T-helper 2 cell treated with Interferon-gamma antibody and Interleukin-4, amounts not matched to agents 100 ng/mL and 5 ng/mL, for 36 hours (primary cell): ENCODE measurements at regions not wholly inside any gene's neighbourhood (a gene's known extent, or its start where the extent isn't known, plus 50 kb on each side); places are given as distances from the start of the nearest gene placed in this dataset.
"Not testable (repeated sequence)": the region's sequence is repeated elsewhere in the genome, so short reads cannot be mapped to it uniquely, and the experiment has no call there.

Experiments used
- intact Hi-C: fragments of 100-400 bp; cut with micrococcal nuclease; formaldehyde crosslinking; loops from one replicate; pipeline ENCODE4 v1.15.1; 2023

DNA sequence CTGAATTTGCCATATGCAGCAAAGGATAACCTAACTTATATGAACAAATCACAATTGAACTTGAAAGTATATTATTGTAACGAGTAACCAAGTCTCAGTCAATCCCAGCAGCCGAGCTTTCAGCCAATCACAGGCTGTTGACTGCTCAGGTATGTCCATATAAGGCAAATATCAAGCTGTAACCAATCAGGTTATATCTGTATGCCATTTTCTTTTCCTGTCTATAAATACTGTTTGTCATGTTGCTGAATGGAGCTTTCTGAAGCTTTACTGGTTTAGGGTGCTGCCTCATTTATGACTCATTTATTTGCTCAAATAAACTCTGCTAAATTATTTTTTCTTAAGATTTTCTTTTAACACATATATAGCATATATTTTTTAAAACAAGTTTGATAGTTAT is 1059.5 kb downstream of the GALC start:
- intact Hi-C loops, result no loop called here

GRCh38 chr14:86915406-86915805 is 1077.6 kb downstream of the GALC start:
- intact Hi-C loops, result no loop called here

DNA sequence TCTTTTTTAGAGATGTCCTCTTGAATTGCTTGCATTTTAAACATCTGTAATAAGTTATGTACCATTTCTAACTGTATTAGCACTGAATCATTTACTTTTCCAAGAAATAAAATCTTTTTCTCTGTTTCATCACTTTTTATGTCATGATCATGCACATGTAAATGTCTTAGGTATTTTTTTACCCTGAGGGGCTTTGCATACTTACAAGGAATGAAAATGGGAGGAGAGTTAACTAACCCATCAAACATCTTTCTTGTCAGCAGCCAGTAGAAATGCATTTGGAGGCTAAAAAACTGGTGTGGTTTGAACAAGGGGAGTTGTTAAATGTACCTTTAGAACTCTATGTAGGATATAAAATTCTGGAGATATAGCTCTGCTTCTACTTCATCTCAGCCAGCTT is 1080.3 kb downstream of the GALC start:
- intact Hi-C loops, result no loop called here

GRCh38 chr14:86911486-86911885 is 1081.5 kb downstream of the GALC start:
- intact Hi-C loops, result no loop called here

DNA sequence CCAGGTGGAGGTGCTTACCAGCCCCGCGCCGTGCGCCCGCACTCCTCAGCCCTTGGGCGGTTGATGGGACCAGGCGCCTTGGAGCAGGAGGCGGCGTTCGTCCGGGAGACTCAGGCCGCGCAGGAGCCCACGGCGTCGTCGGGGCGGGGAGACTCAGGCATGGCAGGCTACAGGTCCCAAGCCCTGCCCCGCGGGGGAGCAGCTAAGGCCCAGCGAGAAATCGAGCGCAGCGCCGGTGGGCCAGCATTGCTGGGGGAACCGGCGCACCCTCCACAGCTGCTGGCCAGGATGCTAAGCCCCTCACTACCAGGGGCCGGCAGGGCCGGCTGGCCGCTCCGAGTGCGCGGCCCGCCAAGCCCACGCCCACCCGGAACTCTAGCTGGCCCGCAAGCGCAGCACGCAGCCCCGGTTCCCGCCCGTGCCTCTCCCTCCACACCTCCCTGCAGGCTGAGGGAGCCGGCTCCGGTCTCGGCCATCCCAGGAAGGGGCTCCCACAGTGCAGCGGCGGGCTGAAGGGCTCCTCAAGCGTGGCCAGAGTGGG is 1087.5 kb downstream of the GALC start:
- intact Hi-C loops, result not testable (repeated sequence)

- intact Hi-C loops, result no loop called here
Measured at GRCh38 chr14:86902176-86902950, 1090.6 kb downstream of the GALC start.

DNA sequence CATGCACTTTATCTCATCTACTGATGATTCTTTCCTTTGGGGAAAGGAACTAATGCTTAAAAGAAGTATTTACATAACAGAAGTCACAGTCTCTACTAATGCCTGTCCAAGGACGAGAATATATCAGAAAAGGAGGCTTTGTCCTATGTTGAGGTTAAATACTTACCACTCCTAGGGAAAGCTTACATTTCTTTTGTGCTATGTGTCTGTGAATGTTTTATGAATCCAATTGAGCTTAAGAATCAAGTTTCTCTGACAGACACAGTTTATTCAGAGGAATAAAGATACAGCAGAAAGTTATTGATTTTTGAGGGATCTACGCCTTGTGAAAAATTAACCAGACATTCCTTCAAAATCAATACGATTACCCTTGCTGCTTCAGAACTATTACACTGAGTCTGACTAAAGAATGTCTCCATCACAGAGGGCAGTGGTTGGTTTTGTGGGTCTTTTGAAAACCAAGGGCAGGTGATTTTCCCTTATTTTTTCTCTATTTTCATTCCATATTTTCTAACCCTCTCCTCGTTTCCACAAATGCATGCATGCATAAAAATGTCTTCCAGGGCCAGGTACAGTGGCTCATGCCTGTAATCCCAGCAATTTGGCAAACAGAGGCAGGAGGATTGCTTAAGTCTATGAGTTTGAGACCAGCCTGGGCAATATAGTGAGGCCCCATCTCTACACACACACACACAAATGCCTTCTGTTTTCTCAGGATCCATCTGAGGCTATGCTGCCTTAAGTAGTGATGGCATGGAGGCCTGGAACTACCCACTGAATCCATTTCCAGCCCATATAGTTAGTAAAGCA is 1095.1 kb downstream of the GALC start:
- intact Hi-C loops, result no loop called here

- intact Hi-C loops, result no loop called here
Measured at GRCh38 chr14:86897224-86897623, 1095.8 kb downstream of the GALC start.

DNA sequence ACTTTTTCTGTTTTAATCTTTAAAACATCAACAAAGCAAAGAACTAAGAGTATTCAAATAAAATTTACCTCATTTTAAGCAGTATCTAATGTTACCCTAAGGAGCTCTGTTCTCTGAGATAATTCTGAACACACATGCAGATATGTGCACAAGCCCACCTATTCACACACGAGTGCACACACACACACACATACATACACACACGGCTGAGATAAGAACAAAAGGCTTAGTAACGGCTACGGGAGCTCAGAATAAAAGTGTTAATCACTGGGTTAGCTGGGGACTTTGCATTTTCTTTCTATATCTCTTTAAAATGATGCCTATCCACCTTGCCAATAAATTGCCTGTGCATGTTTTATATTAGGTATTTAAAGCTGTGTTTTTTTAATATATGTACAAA is 1096.3 kb downstream of the GALC start:
- intact Hi-C loops, result no loop called here

GRCh38 chr14:86892152-86892956 is 1100.6 kb downstream of the GALC start:
- intact Hi-C loops, result no loop called here

DNA sequence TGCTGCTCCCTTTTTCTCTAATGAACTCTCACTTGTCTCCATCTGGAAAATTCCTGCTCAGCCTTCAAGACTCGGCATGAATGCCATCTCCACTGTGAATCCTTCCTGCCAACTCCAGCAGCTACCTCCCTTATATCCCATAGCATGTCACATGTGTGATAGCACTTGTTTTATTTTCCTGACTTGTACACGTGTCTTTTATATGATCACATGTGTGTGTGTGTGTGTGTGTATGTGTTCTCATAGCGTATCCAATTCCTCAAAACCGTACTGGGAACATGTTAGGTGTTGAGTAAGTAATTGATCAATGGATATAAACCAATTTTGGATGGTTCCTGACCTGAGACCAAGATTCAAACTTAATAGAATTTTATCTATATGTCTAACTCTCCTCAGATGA is 1107.7 kb downstream of the GALC start:
- intact Hi-C loops, result no loop called here

DNA sequence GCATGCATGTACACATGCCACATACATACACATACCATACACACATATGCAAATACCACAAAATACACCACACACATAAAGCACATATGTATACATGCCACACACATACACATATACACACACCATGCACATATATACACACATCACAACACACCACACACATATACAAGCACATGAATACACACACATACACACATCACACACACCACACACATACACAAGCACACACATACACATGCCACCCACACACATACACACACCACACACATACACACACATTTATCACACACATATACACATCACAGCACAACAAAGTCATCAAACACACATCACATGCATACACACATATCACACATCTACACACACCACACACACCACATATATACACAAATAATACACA is 1108.5 kb downstream of the GALC start:
- intact Hi-C loops, result no loop called here

DNA sequence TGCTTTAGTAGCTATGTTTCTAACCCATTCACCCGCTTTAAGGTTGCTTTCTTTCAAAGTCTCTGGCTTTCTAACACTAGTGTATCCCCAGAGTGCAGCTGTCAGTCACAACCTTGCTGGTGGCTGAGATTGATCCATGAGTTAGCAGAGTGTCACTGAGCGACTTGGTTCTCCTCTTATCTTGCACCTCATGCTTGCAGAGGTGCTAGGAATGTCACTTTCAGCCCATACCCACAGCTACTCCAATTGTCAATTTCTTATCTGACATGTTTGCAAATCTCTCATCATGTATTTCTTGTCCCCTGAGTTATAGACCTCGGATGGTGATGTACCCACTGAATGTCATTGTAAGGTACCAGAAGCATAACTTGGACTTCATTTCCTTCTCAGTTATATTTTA is 1110.2 kb downstream of the GALC start:
- intact Hi-C loops, result no loop called here

DNA sequence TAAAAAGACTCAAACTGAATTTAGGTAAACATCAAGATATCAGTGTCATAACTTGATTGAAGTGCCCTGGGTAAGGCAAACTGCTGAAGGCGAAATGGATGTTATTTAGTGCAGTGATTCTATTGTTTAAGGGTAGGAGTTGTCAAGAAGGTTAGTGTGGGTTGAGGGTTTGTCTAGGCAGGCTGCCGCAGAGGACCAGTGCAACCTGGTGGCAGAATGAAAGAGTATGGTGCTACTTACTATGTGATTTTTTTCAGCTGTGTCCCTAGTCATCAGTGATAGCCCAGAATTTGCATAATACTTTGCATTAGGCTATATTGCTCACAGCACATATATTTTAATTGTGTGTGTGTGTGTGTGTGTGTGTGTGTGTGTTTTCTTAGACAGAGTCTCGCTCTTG is 1127.0 kb downstream of the GALC start:
- intact Hi-C loops, result no loop called here

DNA sequence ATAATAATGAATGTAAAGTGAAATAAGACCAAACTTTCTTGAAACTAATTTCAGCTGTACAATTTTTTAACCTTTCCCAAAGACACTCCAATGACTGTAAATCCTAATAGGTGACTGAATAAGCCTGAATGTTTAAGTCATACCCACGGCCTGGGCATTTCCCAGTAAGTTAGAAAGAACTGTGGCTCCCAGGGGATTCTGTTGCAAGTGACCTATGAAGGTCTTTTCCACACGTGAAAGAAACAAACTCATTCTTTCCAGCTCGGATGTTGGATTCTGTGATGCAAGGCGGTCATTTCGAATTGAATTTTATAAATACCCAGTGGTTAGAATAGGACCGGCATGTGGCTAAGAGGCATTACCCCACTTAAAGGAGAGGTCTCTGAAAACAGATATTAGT is 1134.4 kb downstream of the GALC start:
- intact Hi-C loops, result no loop called here

DNA sequence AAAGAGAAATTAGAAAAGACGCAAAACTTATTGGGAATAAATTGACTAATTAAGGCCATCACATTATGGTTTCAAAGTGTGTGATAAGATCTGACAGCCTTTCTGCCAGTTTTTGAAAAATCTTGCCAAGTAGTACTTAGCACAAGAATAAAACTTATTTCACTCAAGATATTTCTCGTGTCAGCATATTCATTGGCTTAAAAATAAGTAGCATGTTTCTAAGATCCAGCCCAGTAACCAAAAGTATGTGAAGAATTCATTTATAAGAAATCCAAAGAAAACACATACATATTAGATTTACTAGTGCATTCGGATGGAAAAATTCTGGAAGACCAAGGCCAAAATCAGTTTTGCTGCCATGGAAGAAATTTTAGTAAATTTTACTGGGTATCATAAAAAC is 1135.0 kb downstream of the GALC start:
- intact Hi-C loops, result no loop called here

DNA sequence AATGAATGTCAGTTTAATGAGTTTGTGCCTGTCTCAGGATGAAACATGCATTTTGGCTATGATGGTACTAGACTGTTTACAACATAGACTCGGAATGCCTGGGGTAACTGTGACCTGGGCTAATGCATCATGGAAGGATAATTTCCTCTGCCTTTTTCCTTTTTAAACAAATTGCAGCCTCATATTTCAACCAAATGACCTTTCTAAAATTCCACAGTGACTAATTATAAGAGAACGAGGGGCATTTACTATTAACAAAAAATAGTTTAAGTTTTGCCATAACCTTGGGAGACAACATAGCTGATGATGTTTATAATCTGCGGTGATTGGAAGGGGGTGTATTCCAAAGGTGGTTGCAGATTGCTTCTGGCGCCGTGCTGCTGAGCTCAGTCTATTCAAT is 1140.5 kb downstream of the GALC start:
- intact Hi-C loops, result no loop called here

DNA sequence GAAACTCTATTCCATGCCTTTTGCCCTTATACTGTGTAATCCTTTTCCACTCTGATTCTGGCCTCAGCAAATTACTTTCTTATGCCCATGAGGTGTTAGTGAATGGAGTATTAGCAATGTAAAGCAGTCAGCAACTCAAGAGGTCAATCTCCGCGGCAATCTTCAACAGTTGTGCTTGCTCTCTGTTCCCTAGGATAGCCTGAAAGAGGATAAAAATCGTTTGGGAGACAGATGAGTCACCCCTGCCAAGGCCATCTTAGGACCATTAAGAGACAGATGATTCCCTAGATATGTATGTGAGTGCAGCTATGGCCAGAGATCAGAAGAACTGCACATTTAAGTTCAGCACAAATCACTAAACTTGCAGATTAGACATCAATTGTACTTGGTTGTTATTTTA is 1145.8 kb downstream of the GALC start:
- intact Hi-C loops, result no loop called here

GRCh38 chr14:86838363-86838762 is 1154.6 kb downstream of the GALC start:
- intact Hi-C loops, result no loop called here

DNA sequence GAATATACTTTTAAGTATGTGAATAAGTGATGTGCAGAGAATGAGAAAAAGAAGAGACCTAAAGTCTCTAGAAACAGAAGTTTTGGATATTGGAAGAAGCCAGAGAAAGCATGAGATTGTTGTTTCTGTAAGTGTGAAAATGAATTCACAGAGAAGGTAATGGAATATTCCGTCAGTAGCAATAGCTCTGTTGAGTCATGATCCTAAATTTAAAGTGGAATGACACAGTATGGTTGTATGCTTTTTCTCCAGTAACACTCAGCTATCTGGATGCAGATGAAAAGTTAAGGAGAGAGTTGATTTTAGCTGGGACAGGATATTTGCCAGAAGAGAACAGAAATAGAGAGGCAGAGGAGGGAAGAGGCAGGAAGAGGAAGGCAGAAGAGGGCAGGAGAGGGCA is 1166.3 kb downstream of the GALC start:
- intact Hi-C loops, result no loop called here

GRCh38 chr14:86824167-86824566 is 1168.8 kb downstream of the GALC start:
- intact Hi-C loops, result no loop called here

GRCh38 chr14:86823581-86823980 is 1169.4 kb downstream of the GALC start:
- intact Hi-C loops, result no loop called here
